Activated CD4-positive, alpha-beta T cell treated with anti-CD3 and anti-CD28 coated beads for 48 hours (primary cell): ENCODE measurements at regions not wholly inside any gene's neighbourhood (a gene's known extent, or its start where the extent isn't known, plus 50 kb on each side); places are given as distances from the start of the nearest gene placed in this dataset.

Experiments used
- DNase-seq: peaks from one replicate; pipeline ENCODE4 v3.0.0-alpha.2; 2020

- no peak for DNase-seq
Observed at GRCh38 chr4:65102419-65102818, 567.9 kb downstream of the EPHA5 start.

GRCh38 chr4:65096630-65097029, 573.7 kb downstream of the EPHA5 start:
- no peak for DNase-seq

- no peak for DNase-seq
Observed at GRCh38 chr4:65089666-65090065, 580.6 kb downstream of the EPHA5 start.

GRCh38 chr4:65083076-65083475, 587.2 kb downstream of the EPHA5 start:
- DNase-seq, result no peak

- no peak for DNase-seq
Observed at GRCh38 chr4:65071564-65071963, 598.7 kb downstream of the EPHA5 start.

- DNase-seq, result no peak
Observed at GRCh38 chr4:65069177-65069576, 601.1 kb downstream of the EPHA5 start.

- no peak for DNase-seq
Observed at GRCh38 chr4:65066106-65066505, 604.2 kb downstream of the EPHA5 start.

GRCh38 chr4:65063601-65064000, 606.7 kb downstream of the EPHA5 start:
- no peak for DNase-seq

- no peak for DNase-seq
Observed at GRCh38 chr4:65050786-65051185, 619.5 kb downstream of the EPHA5 start.

GRCh38 chr4:65046192-65047133, 623.8 kb downstream of the EPHA5 start:
- DNase-seq, result no peak

GRCh38 chr4:65033899-65034298, 624.6 kb upstream of the TECRL start:
- no peak for DNase-seq

GRCh38 chr4:65028592-65028991, 619.3 kb upstream of the TECRL start:
- DNase-seq, result no peak

GRCh38 chr4:65023883-65024670, 614.8 kb upstream of the TECRL start:
- DNase-seq, result no peak

GRCh38 chr4:65023081-65023480, 613.8 kb upstream of the TECRL start:
- DNase-seq, result no peak

GRCh38 chr4:65021737-65022136, 612.5 kb upstream of the TECRL start:
- DNase-seq, result no peak

- no peak for DNase-seq
Observed at GRCh38 chr4:65021149-65021548, 611.9 kb upstream of the TECRL start.

- no peak for DNase-seq
Observed at GRCh38 chr4:65019775-65020174, 610.5 kb upstream of the TECRL start.

- DNase-seq, result no peak
Observed at GRCh38 chr4:65018313-65018712, 609.1 kb upstream of the TECRL start.

GRCh38 chr4:65014078-65014477, 604.8 kb upstream of the TECRL start:
- DNase-seq, result no peak

- peak; percentile 2 for DNase-seq
Observed at GRCh38 chr4:65007841-65008439, 598.7 kb upstream of the TECRL start.

- no peak for DNase-seq
Observed at GRCh38 chr4:64975177-64975576, 565.9 kb upstream of the TECRL start.

GRCh38 chr4:64969081-64969480, 559.8 kb upstream of the TECRL start:
- DNase-seq, result no peak

GRCh38 chr4:64967286-64967685, 558.0 kb upstream of the TECRL start:
- no peak for DNase-seq

- DNase-seq, result no peak
Observed at GRCh38 chr4:64960516-64960915, 551.3 kb upstream of the TECRL start.
